ENCODE measurements at regions not wholly inside any gene's neighbourhood (a gene's known extent, or its start where the extent isn't known, plus 50 kb on each side); places are given as distances from the start of the nearest gene placed in this dataset.
"Not testable (repeated sequence)": the region's sequence is repeated elsewhere in the genome, so short reads cannot be mapped to it uniquely, and the experiment has no call there.

- no peak for DNase-seq
Measured at GRCh38 chr10:8636371-8636770, 581.9 kb downstream of the GATA3 start.

- no peak for DNase-seq
Measured at GRCh38 chr10:8637640-8638039, 583.2 kb downstream of the GATA3 start.

- no peak for DNase-seq
Measured at GRCh38 chr10:8638088-8638672, 583.7 kb downstream of the GATA3 start.

GRCh38 chr10:8639486-8640185 is 585.1 kb downstream of the GATA3 start:
- DNase-seq, result no peak

DNA sequence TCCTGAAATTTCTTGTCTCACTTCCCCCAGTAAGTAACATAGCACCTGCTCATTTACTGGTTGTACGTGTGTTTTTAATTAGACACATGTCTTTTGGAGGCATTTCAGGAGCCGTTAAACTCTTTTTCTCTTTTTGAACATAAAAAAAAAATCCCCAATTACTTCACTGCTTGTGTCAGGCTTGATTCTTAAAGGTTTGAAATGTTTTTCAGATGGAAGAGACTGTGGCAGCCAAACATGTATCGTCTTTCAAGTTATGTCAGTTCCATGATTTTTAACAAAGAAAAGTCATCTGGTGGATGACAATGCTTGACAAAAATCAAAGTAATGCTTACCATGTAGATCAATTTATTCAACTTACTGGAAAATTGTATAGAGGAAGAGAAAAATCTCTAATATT is 585.8 kb downstream of the GATA3 start:
- DNase-seq, result no peak

- DNase-seq, result no peak
Measured at GRCh38 chr10:8640878-8641277, 586.4 kb downstream of the GATA3 start.

- no peak for DNase-seq
Measured at GRCh38 chr10:8656261-8656660, 601.8 kb downstream of the GATA3 start.

DNA sequence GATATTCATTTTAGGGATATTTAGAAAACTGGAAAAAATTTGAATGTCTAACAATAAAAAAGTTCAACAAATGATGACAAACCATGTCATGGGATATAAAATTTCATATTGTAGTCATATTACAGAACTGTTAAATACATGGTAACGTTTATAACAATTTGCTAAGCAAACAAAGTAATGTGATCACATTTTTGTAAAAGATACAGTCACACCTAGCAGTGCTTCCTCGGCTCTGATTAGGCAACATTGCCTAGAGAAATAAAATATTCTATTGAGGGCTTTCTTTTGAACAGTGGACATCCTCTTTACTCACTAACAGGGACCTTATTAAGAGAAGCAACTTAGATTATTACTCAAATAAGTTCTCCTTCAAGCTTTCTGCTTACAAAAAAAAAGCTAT is 605.5 kb downstream of the GATA3 start:
- DNase-seq, result no peak

DNA sequence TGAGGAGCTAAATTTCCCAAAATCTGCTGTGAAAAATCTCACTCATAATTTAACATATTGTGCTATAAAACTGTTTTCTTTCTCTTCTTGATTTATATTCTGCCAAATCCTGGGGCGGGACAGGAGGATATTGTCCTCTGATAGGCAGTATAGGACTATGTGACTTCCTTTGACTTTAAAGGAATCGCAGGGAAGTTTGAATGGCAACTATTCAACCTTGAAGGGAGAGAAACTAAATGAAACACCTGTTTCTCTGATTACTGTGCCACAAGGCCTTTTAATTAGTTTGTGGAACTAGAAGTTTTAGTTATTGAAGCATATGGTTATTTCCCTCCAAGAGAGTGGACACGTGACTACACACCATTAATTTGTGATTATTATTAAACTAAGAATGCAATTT is 607.4 kb downstream of the GATA3 start:
- no peak for DNase-seq

DNA sequence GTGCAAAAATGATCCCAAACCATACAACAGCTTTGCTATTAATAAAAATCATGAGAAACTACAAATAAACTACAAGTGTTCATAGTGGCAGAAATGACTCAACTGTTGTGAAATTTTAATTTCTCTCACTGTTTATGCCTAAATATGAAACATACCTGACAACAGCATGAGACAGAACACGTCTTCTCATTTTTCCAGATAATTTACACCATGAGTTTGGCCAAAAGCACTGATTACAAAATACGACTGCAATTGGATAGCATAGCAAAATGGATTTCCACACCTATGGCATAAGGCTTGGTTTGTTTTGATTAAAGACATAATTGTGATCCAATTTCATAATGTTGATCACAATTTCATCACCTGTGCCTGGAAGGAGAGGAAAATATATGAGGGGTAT is 608.6 kb downstream of the GATA3 start:
- no peak for DNase-seq

- DNase-seq, result no peak
Measured at GRCh38 chr10:8665322-8665721, 610.8 kb downstream of the GATA3 start.

DNA sequence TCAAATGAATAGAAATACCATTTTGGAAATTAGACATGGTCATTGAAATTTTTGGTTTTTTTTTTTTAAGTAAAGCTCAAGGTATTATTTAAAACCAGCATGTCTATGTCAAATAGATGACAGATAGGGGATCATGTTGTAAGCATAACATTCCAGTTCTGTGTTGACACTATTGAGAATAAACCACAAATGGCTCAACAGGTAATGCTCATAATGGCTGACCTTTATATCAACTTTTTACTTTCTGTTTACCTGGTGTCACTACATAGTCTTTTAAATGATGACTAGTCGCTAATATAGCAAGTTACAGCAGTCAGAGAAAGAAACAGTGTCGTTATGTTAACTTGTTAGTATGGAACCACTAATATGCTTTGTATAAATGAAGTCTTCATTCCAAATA is 616.0 kb downstream of the GATA3 start:
- no peak for DNase-seq

DNA sequence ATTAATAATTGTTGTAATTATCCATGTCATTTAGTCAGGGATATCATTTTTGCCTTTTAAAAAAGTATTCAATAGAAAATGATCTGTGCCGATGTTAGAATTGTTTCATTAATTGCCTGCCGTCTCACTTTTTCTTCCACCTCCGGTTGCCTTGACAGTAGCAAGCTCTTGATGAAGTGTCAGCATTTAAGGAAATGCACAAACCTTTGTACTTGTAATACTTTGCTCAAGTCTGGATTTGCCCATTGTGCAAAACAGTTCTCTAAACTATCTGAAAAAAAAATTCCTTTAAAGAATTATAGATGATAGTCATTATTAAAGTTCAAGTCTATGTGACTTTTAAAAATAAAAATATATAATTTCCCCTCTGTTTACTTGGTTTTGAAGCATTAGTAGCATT is 619.7 kb downstream of the GATA3 start:
- no peak for DNase-seq

- no peak for DNase-seq
Measured at GRCh38 chr10:8677642-8678041, 623.2 kb downstream of the GATA3 start.

- not testable (repeated sequence) for DNase-seq
Measured at GRCh38 chr10:8684916-8685315, 630.4 kb downstream of the GATA3 start.

DNA sequence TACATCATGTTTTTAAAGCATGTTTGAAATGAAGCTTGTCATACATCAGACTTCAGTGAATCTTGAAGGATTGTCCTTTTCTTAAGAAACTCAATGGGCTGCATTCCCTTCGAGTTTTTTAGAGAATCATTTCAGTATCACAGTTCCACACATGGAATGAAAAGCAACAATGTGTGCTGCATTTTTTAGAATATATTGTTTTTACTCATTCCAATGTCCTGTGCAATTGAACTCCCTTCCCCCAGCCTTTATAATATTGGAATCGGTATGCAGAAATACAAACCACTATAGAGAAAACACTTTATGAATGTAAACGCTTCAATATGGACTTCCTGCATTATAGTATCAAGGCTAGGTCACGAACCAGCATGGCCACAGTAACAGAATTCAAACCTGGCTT is 634.4 kb downstream of the GATA3 start:
- no peak for DNase-seq

DNA sequence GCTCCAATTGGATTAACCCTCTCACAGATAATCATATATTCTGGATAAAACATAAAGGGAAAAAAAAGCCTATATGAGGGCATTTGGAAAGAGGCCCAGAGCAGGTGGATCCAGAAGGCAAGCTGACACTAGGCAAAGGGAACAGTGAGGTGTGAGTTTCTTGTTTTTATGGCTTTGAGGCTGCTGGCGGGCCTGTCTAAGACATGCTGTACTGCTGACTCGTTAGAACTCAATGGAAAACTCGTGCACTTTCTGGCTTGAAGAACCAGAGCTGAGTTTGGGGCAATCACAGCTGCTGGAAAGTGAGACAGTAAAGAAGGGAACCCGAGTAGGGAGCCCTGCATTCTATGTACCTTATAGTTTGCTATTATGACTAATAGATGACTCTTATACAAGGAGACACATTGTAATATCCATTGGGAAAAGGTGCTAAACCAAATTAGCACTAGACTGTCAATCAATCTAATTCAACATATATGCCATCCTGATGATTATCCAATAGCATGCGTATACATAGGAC is 637.1 kb downstream of the GATA3 start:
- DNase-seq, result no peak

GRCh38 chr10:8693635-8694034 is 639.1 kb downstream of the GATA3 start:
- not testable (repeated sequence) for DNase-seq

GRCh38 chr10:8696746-8697145 is 642.3 kb downstream of the GATA3 start:
- no peak for DNase-seq

DNA sequence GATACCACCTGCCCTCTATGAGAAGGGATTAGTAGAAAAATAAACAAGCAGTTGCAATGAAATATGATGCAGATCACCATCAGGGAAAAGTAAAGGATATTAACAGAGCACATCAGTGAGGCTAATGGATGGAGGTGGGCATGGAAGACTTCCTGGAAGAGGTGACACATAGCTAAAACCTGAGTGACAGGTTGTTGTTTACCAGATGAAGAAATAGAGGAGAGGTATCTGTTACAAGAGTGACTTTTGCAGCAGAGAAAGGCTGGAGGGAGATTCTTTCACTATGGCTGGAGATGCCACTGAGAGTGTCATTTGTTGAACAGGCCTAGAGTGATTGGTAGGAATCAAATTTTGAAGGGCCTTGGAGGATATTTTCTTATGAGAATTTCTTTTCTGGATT is 646.2 kb downstream of the GATA3 start:
- DNase-seq, result no peak

GRCh38 chr10:8702181-8702580 is 647.7 kb downstream of the GATA3 start:
- no peak for DNase-seq

DNA sequence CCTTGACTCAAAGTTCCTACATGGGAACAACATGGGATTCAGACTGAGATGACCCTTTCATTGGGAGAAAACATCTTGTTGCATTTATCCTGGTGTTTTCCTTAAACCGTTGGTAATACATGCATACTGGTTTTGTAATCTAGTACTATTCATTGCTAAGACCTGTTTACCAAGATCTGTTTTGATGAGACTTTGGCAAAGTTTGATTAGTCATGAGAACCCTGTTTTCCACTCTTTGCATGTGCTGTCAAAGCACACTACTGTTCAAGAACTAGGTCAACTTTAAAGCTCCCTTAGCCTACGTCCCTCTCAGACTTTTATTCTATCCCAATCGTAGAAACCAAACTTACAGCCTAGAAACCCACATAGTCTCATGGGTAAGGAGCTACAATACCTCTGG is 650.9 kb downstream of the GATA3 start:
- DNase-seq, result no peak

GRCh38 chr10:8712656-8713055 is 658.2 kb downstream of the GATA3 start:
- DNase-seq, result no peak

GRCh38 chr10:8719971-8720370 is 665.5 kb downstream of the GATA3 start:
- DNase-seq, result no peak

DNA sequence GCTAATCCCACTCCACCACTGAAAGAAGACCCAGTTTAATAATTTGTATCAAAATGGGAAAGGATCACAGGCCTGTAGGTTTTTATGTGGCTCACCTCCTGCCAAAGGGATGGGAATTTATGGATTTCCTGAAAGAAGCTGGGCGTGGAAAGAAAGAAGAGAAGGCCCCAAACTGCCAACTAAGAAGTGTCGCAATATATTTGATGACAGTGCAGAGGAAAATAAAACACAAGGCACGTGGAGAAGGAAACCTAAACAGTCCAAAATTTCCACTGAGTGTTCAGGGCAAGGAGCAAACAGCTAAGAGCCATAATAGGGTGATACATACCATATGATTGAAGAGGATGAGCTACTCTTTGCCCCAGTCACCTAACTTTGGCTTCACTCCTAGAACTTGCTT is 667.2 kb downstream of the GATA3 start:
- DNase-seq, result no peak

Data from CD4-positive, alpha-beta T cell treated with Interleukin-17A for 1 hour (primary cell).